Activated CD8-positive, alpha-beta T cell treated with anti-CD3 and anti-CD28 coated beads for 36 hours (primary cell): ENCODE measurements at regions not wholly inside any gene's neighbourhood (a gene's known extent, or its start where the extent isn't known, plus 50 kb on each side); places are given as distances from the start of the nearest gene placed in this dataset.

Source experiments
- ATAC-seq: fragments of 200-7000 bp; cut with Tn5 transposase; one replicate; pipeline ENCODE4 v1.10.0; 2021; ENCODE audit warnings: mild to moderate bottlenecking, moderate library complexity
- CTCF ChIA-PET: fragments of 350-600 bp; sonication (Branson Sonifier 250); formaldehyde crosslinking; loops from one replicate; lab custom pipeline; 2021; ENCODE audit warnings: antibody characterized with exemption; lab: Charles Lee
- POLR2A ChIA-PET: fragments of 350-600 bp; sonication (Branson Sonifier 250); formaldehyde crosslinking; loops from one replicate; lab custom pipeline; 2021; ENCODE audit warnings: antibody characterized with exemption; lab: Charles Lee
- DNase-seq: peaks from one replicate; pipeline ENCODE4 v3.0.0-alpha.2; 2020
- H3K27ac Mint-ChIP-seq: one replicate; pipeline ENCODE4 v1.8.0; 2021; ENCODE audit warnings: mild to moderate bottlenecking, mixed read lengths
- H3K27me3 Mint-ChIP-seq: one replicate; pipeline ENCODE4 v1.8.0; 2021; ENCODE audit warnings: mixed read lengths
- H3K36me3 Mint-ChIP-seq: one replicate; pipeline ENCODE4 v1.8.0; 2021; ENCODE audit warnings: low read depth, mixed read lengths
- H3K4me1 Mint-ChIP-seq: one replicate; pipeline ENCODE4 v1.8.0; 2021; ENCODE audit warnings: low read depth, mixed read lengths
- H3K4me3 Mint-ChIP-seq: one replicate; pipeline ENCODE4 v1.8.0; 2021; ENCODE audit warnings: mild to moderate bottlenecking, moderate library complexity, mixed read lengths
- H3K9me3 Mint-ChIP-seq: one replicate; pipeline ENCODE4 v1.8.0; 2021; ENCODE audit warnings: mixed read lengths
- intact Hi-C: fragments of 100-400 bp; cut with micrococcal nuclease; formaldehyde crosslinking; loops from one replicate; pipeline ENCODE4 v1.10.0; 2022
- TF ChIP-seq, protein P1 (sequence below): fragments of 200-600 bp; IDR thresholded peaks from one replicate; pipeline ENCODE4 v1.8.0; 2022; ENCODE audit warnings: antibody characterized with exemption, mild to moderate bottlenecking

DNA sequence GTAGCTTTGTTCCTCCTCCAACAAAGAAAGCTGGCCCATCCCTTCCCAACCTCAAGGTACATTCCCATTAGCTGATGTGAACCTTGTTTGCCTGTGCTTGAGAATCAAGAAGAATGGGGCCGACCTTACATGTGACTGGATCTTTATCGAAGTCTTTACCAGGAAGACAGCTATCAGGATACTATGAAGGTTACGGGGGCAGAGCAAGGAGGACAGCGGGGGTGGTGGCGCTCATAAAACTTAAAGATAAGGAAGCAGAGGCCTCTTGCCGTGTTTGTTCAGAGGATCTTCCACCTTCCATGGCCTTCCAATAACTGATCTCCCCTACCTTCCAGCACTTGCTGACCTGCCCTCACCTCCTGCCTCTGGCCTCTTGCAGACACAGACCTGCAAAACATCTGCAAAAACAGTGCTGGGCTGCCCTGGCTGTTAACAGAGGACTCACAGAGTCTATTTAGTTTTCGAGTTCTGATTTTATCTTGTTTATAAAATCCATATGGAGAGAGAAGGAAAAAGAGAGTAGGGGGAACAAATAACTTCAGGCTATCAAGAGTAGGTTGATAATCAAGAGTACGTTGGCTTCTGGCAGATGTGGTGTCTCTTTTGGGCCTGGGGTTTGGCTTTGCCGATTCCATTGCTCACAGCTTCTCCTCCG lies 198.0 kb downstream of the HUNK start:
- TF ChIP-seq, protein P1, sequence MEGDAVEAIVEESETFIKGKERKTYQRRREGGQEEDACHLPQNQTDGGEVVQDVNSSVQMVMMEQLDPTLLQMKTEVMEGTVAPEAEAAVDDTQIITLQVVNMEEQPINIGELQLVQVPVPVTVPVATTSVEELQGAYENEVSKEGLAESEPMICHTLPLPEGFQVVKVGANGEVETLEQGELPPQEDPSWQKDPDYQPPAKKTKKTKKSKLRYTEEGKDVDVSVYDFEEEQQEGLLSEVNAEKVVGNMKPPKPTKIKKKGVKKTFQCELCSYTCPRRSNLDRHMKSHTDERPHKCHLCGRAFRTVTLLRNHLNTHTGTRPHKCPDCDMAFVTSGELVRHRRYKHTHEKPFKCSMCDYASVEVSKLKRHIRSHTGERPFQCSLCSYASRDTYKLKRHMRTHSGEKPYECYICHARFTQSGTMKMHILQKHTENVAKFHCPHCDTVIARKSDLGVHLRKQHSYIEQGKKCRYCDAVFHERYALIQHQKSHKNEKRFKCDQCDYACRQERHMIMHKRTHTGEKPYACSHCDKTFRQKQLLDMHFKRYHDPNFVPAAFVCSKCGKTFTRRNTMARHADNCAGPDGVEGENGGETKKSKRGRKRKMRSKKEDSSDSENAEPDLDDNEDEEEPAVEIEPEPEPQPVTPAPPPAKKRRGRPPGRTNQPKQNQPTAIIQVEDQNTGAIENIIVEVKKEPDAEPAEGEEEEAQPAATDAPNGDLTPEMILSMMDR = no peak
- ChIA-PET POLR2A (no interaction called here), CTCF (no interaction called here)
- no peak for DNase-seq
- intact Hi-C loops = no loop called here
- H3K27ac Mint-ChIP-seq = no peak overlapping the region
- ATAC-seq = no peak
- no peaks in the 10 kb centered on the region for H3K9me3 Mint-ChIP-seq
- no peak overlapping the region for H3K4me3 Mint-ChIP-seq
- H3K27me3 Mint-ChIP-seq = no peaks in the 10 kb centered on the region
- no peaks in the 10 kb centered on the region for H3K36me3 Mint-ChIP-seq
- H3K4me1 Mint-ChIP-seq = no peaks in the 10 kb centered on the region

DNA sequence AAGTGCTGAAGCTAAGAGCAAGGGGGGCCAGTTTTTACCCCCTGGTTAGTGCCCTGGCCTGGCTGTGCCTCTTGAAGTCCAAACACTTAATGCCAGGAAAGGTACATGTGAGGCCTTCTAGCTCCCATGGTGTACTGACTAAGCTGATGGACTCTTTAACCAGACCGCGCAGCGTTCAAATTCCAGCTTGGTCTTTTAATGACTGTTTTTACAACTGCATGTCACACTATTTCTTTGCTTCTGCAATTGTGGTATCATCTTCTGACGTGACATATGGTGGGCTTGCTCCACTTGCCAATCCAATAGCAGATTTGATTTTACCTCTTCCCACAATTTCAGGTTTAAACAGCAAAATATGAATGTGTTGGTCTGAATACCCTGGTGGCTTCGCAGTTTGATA lies 197.3 kb downstream of the HUNK start:
- peaks cover 3% of the 10 kb centered on the region for H3K27me3 Mint-ChIP-seq
- CTCF ChIA-PET = no interaction called here
- no peak for ATAC-seq
- H3K36me3 Mint-ChIP-seq = no peaks in the 10 kb centered on the region
- no peaks in the 10 kb centered on the region for H3K4me1 Mint-ChIP-seq
- intact Hi-C loops = no loop called here
- POLR2A ChIA-PET = no interaction called here
- TF ChIP-seq, protein P1 = no peak
- DNase-seq = no peak
- H3K9me3 Mint-ChIP-seq = no peaks in the 10 kb centered on the region
- H3K4me3 Mint-ChIP-seq = no peak overlapping the region
- no peak overlapping the region for H3K27ac Mint-ChIP-seq

DNA sequence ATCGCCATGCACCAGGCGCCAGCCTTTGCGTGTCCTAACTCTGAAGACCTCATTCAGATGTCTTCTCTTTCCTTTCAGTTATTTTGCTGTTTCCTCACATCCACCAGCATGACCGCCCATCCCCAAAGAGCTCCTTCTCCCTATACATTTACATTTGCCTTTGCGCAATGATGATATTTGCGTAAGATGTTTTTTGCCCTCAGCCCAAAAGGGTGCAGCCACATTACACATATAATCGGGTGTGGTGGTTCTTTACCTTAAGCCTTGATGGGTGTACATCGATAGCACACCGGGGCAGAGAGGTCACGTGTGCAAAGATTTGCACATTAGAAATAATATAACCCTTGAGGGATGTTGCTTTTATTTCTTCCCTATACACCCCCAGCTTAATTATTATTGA lies 192.8 kb downstream of the HUNK start:
- ChIA-PET CTCF (no interaction called here), POLR2A (no interaction called here)
- TF ChIP-seq, protein P1 = no peak
- no peaks in the 10 kb centered on the region for H3K4me1 Mint-ChIP-seq
- intact Hi-C loops = no loop called here
- no peak for DNase-seq
- no peak overlapping the region for H3K4me3 Mint-ChIP-seq
- H3K27ac Mint-ChIP-seq = no peak overlapping the region
- no peaks in the 10 kb centered on the region for H3K9me3 Mint-ChIP-seq
- H3K36me3 Mint-ChIP-seq = no peaks in the 10 kb centered on the region
- H3K27me3 Mint-ChIP-seq = peaks cover 3% of the 10 kb centered on the region
- no peak for ATAC-seq

DNA sequence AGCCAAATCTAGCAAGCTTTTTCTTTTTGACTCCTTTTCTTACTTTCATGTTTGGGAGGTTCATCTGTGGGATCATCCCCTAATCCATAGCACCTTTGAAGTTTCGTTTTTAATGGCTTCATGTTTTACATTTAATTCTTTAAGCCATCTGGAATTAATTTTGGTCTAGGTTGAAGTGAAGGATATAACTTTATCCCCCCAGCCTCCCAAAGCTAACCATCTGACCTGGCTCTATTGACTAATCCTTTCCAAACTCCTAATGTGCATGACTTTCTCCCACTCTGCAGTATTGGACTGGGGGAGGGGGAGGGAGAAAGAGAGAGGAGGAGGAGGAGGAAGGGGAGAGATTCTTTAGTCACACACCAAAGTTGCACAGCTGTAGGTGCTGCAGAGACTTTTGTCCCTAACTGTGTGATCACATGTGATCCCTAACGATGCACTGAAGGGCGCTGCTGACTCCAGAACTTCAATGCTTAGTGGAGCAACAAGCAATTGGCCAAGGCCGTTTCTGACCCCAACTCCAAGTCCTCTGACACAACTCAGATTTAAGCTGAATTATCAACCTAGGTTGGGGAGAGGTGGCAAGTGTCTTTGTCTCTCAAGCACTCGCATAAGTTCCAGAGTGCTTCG lies 191.6 kb downstream of the HUNK start:
- H3K4me1 Mint-ChIP-seq = no peaks in the 10 kb centered on the region
- ChIA-PET CTCF (interaction anchor here (0.9 kb wide), 1 partner anchor 9 kb away, joined by 3 read pairs; no protein-coding TSS in a partner anchor), POLR2A (no interaction called here)
- no peaks in the 10 kb centered on the region for H3K9me3 Mint-ChIP-seq
- no peak for ATAC-seq
- intact Hi-C loops = no loop called here
- no peaks in the 10 kb centered on the region for H3K36me3 Mint-ChIP-seq
- H3K27me3 Mint-ChIP-seq = peaks cover 3% of the 10 kb centered on the region
- no peak for DNase-seq
- TF ChIP-seq, protein P1 = no peak
- no peak overlapping the region for H3K4me3 Mint-ChIP-seq
- H3K27ac Mint-ChIP-seq = no peak overlapping the region

- intact Hi-C loops = no loop called here
- ChIA-PET CTCF (no interaction called here), POLR2A (interaction anchor here (1.3 kb wide), 1 partner anchor 70 kb away, joined by 3 read pairs; no protein-coding TSS in a partner anchor)
- ATAC-seq (no peak), DNase-seq (no peak)
- H3K27ac Mint-ChIP-seq = no peak overlapping the region
- no peaks in the 10 kb centered on the region for H3K36me3 Mint-ChIP-seq
- H3K4me3 Mint-ChIP-seq = no peak overlapping the region
- H3K9me3 Mint-ChIP-seq = no peaks in the 10 kb centered on the region
- H3K27me3 Mint-ChIP-seq = peaks cover 3% of the 10 kb centered on the region
- TF ChIP-seq, protein P1 = no peak
- H3K4me1 Mint-ChIP-seq = no peaks in the 10 kb centered on the region
Observed at GRCh38 chr21:32062591-32063227, 189.9 kb downstream of the HUNK start.
